SK-N-SH treated with all-trans-retinoic acid at 6 μM for 48 hours (cell line): ENCODE measurements at regions not wholly inside any gene's neighbourhood (a gene's known extent, or its start where the extent isn't known, plus 50 kb on each side); places are given as distances from the start of the nearest gene placed in this dataset.

Experiments
- BACH2 ChIP-seq: fragments of 250-450 bp; sonication (Bioruptor Pico); IDR thresholded peaks from 2 replicates; pipeline ENCODE4 v1.9.0; 2021; ENCODE audit warnings: mild to moderate bottlenecking, borderline replicate concordance
- CREB5 ChIP-seq: fragments of 250-450 bp; sonication (Bioruptor Pico); IDR thresholded peaks from 2 replicates; pipeline ENCODE4 v1.5.1; 2020; ENCODE audit warnings: low read depth, mild to moderate bottlenecking, moderate library complexity
- OSR1 ChIP-seq: fragments of 250-450 bp; sonication (Bioruptor Pico); IDR thresholded peaks from 2 replicates; pipeline ENCODE4 v1.8.0; 2022; ENCODE audit warnings: moderate library complexity, mild to moderate bottlenecking, inconsistent platforms
- PATZ1 ChIP-seq: fragments of 250-450 bp; sonication (Bioruptor Pico); IDR thresholded peaks from 2 replicates; pipeline ENCODE4 v1.8.0; 2020; ENCODE audit warnings: mild to moderate bottlenecking, moderate library complexity, borderline replicate concordance
- POU6F1 ChIP-seq: fragments of 250-450 bp; sonication (Bioruptor Pico); IDR thresholded peaks from 2 replicates; pipeline ENCODE4 v1.8.0; 2021; ENCODE audit warnings: low read depth, mild to moderate bottlenecking, moderate library complexity, borderline replicate concordance
- RARB ChIP-seq: fragments of 250-450 bp; sonication (Bioruptor Pico); IDR thresholded peaks from 2 replicates; pipeline ENCODE4 v1.8.0; 2021; ENCODE audit warnings: mild to moderate bottlenecking, moderate library complexity
- TOX ChIP-seq: fragments of 250-450 bp; sonication (Bioruptor Pico); IDR thresholded peaks from 2 replicates; pipeline ENCODE4 v1.8.0; 2021; ENCODE audit warnings: mild to moderate bottlenecking, moderate library complexity, borderline replicate concordance
- ZFP3 ChIP-seq: fragments of 250-450 bp; sonication (Bioruptor Pico); IDR thresholded peaks from 2 replicates; pipeline ENCODE4 v1.5.0; 2020; ENCODE audit warnings: mild to moderate bottlenecking, moderate library complexity
- ZNF70 ChIP-seq: fragments of 450-650 bp; formaldehyde crosslinking; IDR thresholded peaks from 2 replicates; pipeline ENCODE4 v1.5.0; 2020; ENCODE audit warnings: mild to moderate bottlenecking, moderate library complexity
- ZNF8 ChIP-seq: fragments of 450-650 bp; formaldehyde crosslinking; IDR thresholded peaks from 2 replicates; pipeline ENCODE4 v1.5.0; 2020; ENCODE audit warnings: mild to moderate bottlenecking, moderate library complexity

DNA sequence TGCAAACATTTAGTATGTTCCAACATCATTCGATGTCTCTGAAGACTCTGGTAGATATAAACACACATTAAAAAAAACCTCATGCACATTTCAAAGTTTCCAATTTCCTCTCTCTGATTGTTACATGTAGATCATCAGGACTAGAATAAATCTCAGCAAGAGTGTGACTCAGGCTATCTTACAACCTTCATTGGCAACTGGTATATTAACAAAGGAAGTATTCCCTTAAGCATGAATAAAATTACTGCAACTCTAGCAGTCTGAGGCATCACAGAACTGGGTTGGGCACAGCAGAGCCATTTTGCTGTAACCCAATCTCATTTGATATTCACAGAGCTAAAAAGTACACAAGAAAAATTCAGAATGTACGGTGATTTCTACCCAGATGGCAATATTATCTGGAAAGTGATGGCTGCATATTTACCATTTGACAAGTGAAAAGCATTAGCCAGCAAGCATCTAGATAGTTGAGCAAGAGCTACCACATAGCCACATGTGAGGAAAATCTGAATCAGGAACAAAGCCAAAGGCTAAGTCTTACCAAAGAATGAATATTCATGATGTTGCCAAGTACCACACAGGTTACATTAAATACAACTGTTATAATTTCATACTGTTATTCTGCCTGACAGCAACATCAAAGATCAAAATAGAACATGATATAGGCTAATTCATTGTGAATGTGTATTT lies 232.2 kb downstream of the CRPPA start:
- TF ChIP-seq POU6F1: no peak
- no peak for TF ChIP-seq ZNF70 (CRISPR knock-in tag)
- TF ChIP-seq PATZ1 (CRISPR knock-in tag): no peak
- TF ChIP-seq BACH2 (CRISPR knock-in tag): no peak
- no peak for TF ChIP-seq ZFP3 (CRISPR knock-in tag)
- TF ChIP-seq CREB5 (CRISPR knock-in tag): no peak
- no peak for TF ChIP-seq OSR1
- TF ChIP-seq TOX: no peak
- no peak for TF ChIP-seq ZNF8 (CRISPR knock-in tag)
- TF ChIP-seq RARB: no peak
